GM12878 (cell line): ENCODE measurements at regions not wholly inside any gene's neighbourhood (a gene's known extent, or its start where the extent isn't known, plus 50 kb on each side); places are given as distances from the start of the nearest gene placed in this dataset.

Experiments used
- ATAC-seq: fragments of 200-7000 bp; cut with Tn5 transposase; 3 replicates; pipeline ENCODE4 v1.9.1; 2020; ENCODE audit warnings: mild to moderate bottlenecking, moderate library complexity
- BruUV-seq: library from RNA; stranded (reverse); fragments of 400-500 nt; replicated peaks from 2 replicates; lab custom pipeline; 2021; lab: Mats Ljungman, UMichigan
- CTCF ChIA-PET: fragments of 300-600 bp; sonication (Branson Sonifier 250); formaldehyde crosslinking; extraction: SDS; loops from one replicate; lab custom pipeline; 2021; ENCODE audit warnings: inconsistent platforms; lab: Yijun Ruan, JAX
- POLR2A ChIA-PET: fragments of 350-600 bp; formaldehyde crosslinking; extraction: SDS; loops from one replicate; lab custom pipeline; 2021; ENCODE audit warnings: inconsistent platforms; lab: Charles Lee
- RAD21 ChIA-PET: fragments of 300-600 bp; sonication (Branson Sonifier 250); formaldehyde crosslinking; loops from one replicate; lab custom pipeline; 2023; ENCODE audit warnings: antibody characterized with exemption; ENCODE audit not compliant: unreplicated experiment; lab: Charles Lee
- SMC1A ChIA-PET: fragments of 300-600 bp; sonication (Branson Sonifier 250); formaldehyde crosslinking; loops from one replicate; lab custom pipeline; 2023; ENCODE audit not compliant: unreplicated experiment, uncharacterized antibody; lab: Charles Lee
- DNase-seq: peaks from one replicate; pipeline ENCODE4 v3.0.0-alpha.2; 2011; ENCODE audit warnings: low read depth, low spot score
- FAIRE-seq: peaks from 3 replicates; lab custom pipeline; 2011; peaks lifted over from hg19 to GRCh38; lab: Jason Lieb, UNC
- H2AFZ ChIP-seq: 2 replicates; pipeline ENCODE4 v1.6.0; 2011; ENCODE audit warnings: low read depth, low read length, control low read depth; ENCODE audit not compliant: control insufficient read depth
- H3K27ac ChIP-seq: 2 replicates; pipeline ENCODE4 v1.5.1; 2011; ENCODE audit warnings: control low read depth; ENCODE audit not compliant: control insufficient read depth, insufficient read depth
- H3K27me3 ChIP-seq, 2 experiments: replicated peaks in 1 of 2; 2 replicates each; pipeline versions ENCODE4 v1.6.0 to v1.6.1; 2011; ENCODE audit warnings: low read length in 1 of 2; ENCODE audit not compliant: control insufficient read depth in 2 of 2, insufficient read depth in 2 of 2
- H3K36me3 ChIP-seq, 2 experiments: 2 replicates each; pipeline ENCODE4 v1.5.1; 2011; ENCODE audit warnings: low read length in 1 of 2; ENCODE audit not compliant: control insufficient read depth in 2 of 2, insufficient read depth in 2 of 2
- H3K4me1 ChIP-seq: 2 replicates; pipeline ENCODE4 v1.6.1; 2011; ENCODE audit warnings: mild to moderate bottlenecking, low read length, moderate library complexity, mixed read lengths; ENCODE audit not compliant: control insufficient read depth, insufficient read depth
- H3K4me2 ChIP-seq: 2 replicates; pipeline ENCODE4 v1.6.0; 2011; ENCODE audit warnings: control low read depth; ENCODE audit not compliant: control insufficient read depth, insufficient read depth
- H3K4me3 ChIP-seq: fragments of 200-600 bp; sonication (generic); 2 replicates; pipeline ENCODE4 v1.5.1; 2016
- H3K79me2 ChIP-seq: 2 replicates; pipeline ENCODE4 v1.6.0; 2011; ENCODE audit warnings: low read length; ENCODE audit not compliant: control insufficient read depth, insufficient read depth
- H3K9ac ChIP-seq: 2 replicates; pipeline ENCODE4 v1.8.0; 2011; ENCODE audit warnings: low read length, control low read depth, mixed read lengths; ENCODE audit not compliant: control insufficient read depth, insufficient read depth
- H3K9me3 ChIP-seq: replicated peaks from 3 replicates; pipeline ENCODE4 v1.5.1; 2011; ENCODE audit warnings: mild to moderate bottlenecking, low read length; ENCODE audit not compliant: control insufficient read depth, insufficient read depth
- H4K20me1 ChIP-seq: 2 replicates; pipeline ENCODE4 v1.6.0; 2011; ENCODE audit not compliant: control insufficient read depth, insufficient read depth
- EZH2 ChIP-seq: IDR thresholded peaks from 2 replicates; pipeline ENCODE4 v1.6.1; 2012; ENCODE audit warnings: low read depth, mild to moderate bottlenecking, control low read depth, inconsistent platforms, low read length, borderline replicate concordance; ENCODE audit not compliant: control insufficient read depth
- MEF2A ChIP-seq: IDR thresholded peaks from 2 replicates; pipeline ENCODE4 v1.6.1; 2011; ENCODE audit warnings: low read depth, mild to moderate bottlenecking, low read length, moderate library complexity; ENCODE audit not compliant: insufficient read depth
- STAT1 ChIP-seq: fragments of 450-650 bp; conservative IDR thresholded peaks from 2 replicates; pipeline ENCODE4 v1.6.1; 2014; ENCODE audit warnings: antibody characterized with exemption, mild to moderate bottlenecking
- TAF1 ChIP-seq: IDR thresholded peaks from 2 replicates; pipeline ENCODE4 v1.6.1; 2011; ENCODE audit warnings: mild to moderate bottlenecking, low read depth, low read length, borderline replicate concordance
- TBL1XR1 ChIP-seq: IDR thresholded peaks from 2 replicates; pipeline ENCODE4 v1.6.1; 2012; ENCODE audit warnings: low read depth, low read length, improper control_type of control experiment
- WGBS: methylation state at CpG from one replicate; pipeline ENCODE4 v1.1.6; 2016; ENCODE audit warnings: low lambda C conversion rate; ENCODE audit not compliant: insufficient replicate concordance, insufficient coverage; ENCODE audit errors: missing lambda C conversion rate; 5-methylcytosine and 5-hydroxymethylcytosine counted together
- in situ Hi-C: fragments of 300-500 bp; cut with MboI; formaldehyde crosslinking; loops from 9 replicates; pipeline ENCODE4 v1.14.3; 2018; ENCODE audit warnings: mixed read lengths
- intact Hi-C: fragments of 100-400 bp; cut with micrococcal nuclease; formaldehyde crosslinking; loops from one replicate; pipeline ENCODE4 v1.14.2; 2022; ENCODE audit not compliant: unreplicated experiment
- TF ChIP-seq, protein P1 (sequence below): IDR thresholded peaks from 2 replicates; pipeline ENCODE4 v1.6.1; 2011; ENCODE audit warnings: mild to moderate bottlenecking, low read depth, low read length, moderate library complexity; ENCODE audit not compliant: insufficient replicate concordance
- TF ChIP-seq, protein P2 (sequence below), 3 experiments: IDR thresholded peaks in 2 of 3; conservative IDR thresholded peaks in 1 of 3; 2 replicates each; pipeline ENCODE4 v1.5.1; 2011; ENCODE audit warnings: low read depth in 3 of 3, low read length in 3 of 3, mild to moderate bottlenecking in 3 of 3, control low read depth in 2 of 3, moderate library complexity in 2 of 3, inconsistent platforms in 1 of 3, mixed read lengths in 1 of 3; ENCODE audit not compliant: control insufficient read depth in 2 of 3, insufficient read depth in 1 of 3; ENCODE audit errors: extremely low read depth in 1 of 3
- TF ChIP-seq, protein P3 (sequence below): IDR thresholded peaks from 2 replicates; pipeline ENCODE4 v1.6.1; 2012; ENCODE audit warnings: mild to moderate bottlenecking, low read depth, low read length

DNA sequence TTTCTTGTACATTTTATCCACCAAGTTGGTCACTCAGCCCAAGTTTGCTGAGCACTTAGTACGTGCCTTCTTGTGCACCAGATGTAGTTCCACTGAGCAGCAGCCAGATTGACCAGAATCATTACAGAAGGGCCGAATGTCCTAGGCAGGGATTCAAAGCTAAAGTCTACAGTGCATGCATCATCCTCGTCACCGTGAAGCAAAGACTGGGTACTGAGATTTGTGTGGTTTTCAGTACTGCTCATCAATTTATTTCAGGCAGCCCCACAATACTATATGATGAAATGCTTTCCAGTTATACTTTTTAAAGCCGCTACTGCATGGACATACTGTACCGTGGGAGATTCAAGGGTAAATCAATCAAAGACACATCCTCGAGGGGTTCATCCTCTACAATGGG, 227.0 kb downstream of the ARRDC4 start (continued):
- TF ChIP-seq, protein P1, sequence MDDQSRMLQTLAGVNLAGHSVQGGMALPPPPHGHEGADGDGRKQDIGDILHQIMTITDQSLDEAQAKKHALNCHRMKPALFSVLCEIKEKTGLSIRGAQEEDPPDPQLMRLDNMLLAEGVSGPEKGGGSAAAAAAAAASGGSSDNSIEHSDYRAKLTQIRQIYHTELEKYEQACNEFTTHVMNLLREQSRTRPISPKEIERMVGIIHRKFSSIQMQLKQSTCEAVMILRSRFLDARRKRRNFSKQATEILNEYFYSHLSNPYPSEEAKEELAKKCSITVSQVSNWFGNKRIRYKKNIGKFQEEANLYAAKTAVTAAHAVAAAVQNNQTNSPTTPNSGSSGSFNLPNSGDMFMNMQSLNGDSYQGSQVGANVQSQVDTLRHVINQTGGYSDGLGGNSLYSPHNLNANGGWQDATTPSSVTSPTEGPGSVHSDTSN = no peak
- TF ChIP-seq TBL1XR1 (no peak), MEF2A (no peak), STAT1 (no peak), TAF1 (no peak), EZH2 (no peak)
- TF ChIP-seq, protein P2, sequence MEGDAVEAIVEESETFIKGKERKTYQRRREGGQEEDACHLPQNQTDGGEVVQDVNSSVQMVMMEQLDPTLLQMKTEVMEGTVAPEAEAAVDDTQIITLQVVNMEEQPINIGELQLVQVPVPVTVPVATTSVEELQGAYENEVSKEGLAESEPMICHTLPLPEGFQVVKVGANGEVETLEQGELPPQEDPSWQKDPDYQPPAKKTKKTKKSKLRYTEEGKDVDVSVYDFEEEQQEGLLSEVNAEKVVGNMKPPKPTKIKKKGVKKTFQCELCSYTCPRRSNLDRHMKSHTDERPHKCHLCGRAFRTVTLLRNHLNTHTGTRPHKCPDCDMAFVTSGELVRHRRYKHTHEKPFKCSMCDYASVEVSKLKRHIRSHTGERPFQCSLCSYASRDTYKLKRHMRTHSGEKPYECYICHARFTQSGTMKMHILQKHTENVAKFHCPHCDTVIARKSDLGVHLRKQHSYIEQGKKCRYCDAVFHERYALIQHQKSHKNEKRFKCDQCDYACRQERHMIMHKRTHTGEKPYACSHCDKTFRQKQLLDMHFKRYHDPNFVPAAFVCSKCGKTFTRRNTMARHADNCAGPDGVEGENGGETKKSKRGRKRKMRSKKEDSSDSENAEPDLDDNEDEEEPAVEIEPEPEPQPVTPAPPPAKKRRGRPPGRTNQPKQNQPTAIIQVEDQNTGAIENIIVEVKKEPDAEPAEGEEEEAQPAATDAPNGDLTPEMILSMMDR (IDR thresholded peaks at IDR 0.05 in 2 of 3, conservative IDR thresholded peaks at IDR 0.05 in 1 of 3; ENCODE audit: control insufficient read depth in 2 of 3, extremely low read depth in 1 of 3, insufficient read depth in 1 of 3, low read depth in 3 of 3, low read length in 3 of 3) = no peak

DNA sequence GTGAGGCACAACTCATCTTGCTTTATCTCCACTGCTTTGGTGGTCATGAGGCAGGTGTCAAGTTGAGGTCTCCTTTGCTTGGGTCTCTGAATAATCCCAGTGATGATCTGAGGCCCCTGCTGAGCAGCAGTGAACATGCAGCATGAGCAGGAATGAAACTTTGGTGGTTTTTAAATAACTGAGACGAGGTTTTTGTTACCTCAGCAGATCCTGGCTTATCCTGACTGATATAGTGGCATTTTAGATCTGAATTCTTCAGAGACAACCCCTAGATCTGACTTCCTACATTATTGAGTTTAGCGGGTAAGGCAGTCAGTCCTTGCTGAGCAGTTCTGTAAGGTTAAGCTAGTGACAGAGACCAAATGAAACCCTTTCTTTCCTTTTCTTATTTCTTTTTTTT, 230.4 kb downstream of the ARRDC4 start:
- ChIA-PET SMC1A (no interaction called here), CTCF (no interaction called here), RAD21 (no interaction called here), POLR2A (no interaction called here)
- no peak overlapping the region for H3K4me2 ChIP-seq
- no TSS peak for BruUV-seq
- TF ChIP-seq, protein P3, sequence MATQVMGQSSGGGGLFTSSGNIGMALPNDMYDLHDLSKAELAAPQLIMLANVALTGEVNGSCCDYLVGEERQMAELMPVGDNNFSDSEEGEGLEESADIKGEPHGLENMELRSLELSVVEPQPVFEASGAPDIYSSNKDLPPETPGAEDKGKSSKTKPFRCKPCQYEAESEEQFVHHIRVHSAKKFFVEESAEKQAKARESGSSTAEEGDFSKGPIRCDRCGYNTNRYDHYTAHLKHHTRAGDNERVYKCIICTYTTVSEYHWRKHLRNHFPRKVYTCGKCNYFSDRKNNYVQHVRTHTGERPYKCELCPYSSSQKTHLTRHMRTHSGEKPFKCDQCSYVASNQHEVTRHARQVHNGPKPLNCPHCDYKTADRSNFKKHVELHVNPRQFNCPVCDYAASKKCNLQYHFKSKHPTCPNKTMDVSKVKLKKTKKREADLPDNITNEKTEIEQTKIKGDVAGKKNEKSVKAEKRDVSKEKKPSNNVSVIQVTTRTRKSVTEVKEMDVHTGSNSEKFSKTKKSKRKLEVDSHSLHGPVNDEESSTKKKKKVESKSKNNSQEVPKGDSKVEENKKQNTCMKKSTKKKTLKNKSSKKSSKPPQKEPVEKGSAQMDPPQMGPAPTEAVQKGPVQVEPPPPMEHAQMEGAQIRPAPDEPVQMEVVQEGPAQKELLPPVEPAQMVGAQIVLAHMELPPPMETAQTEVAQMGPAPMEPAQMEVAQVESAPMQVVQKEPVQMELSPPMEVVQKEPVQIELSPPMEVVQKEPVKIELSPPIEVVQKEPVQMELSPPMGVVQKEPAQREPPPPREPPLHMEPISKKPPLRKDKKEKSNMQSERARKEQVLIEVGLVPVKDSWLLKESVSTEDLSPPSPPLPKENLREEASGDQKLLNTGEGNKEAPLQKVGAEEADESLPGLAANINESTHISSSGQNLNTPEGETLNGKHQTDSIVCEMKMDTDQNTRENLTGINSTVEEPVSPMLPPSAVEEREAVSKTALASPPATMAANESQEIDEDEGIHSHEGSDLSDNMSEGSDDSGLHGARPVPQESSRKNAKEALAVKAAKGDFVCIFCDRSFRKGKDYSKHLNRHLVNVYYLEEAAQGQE = no peak
- no peaks in the 10 kb centered on the region for H3K4me1 ChIP-seq
- H4K20me1 ChIP-seq = no peaks in the 10 kb centered on the region
- no peak overlapping the region for H2AFZ ChIP-seq
- no peak overlapping the region for H3K4me3 ChIP-seq
- FAIRE-seq (no peak), ATAC-seq (no peak), DNase-seq (no peak)
- no peak overlapping the region for H3K9ac ChIP-seq
- no peaks in the 10 kb centered on the region for H3K9me3 ChIP-seq
- 50% methylated on average over 2 of the region's 2 CpGs for WGBS
- intact Hi-C loops (no loop called here), in situ Hi-C loops (no loop called here)
- H3K27me3 ChIP-seq = no peaks in the 10 kb centered on the region
- no peaks in the 10 kb centered on the region for H3K36me3 ChIP-seq
- H3K27ac ChIP-seq = no peak overlapping the region
- no peaks in the 10 kb centered on the region for H3K79me2 ChIP-seq
